Neural crest cell (in vitro differentiated cells): ENCODE measurements at regions not wholly inside any gene's neighbourhood (a gene's known extent, or its start where the extent isn't known, plus 50 kb on each side); places are given as distances from the start of the nearest gene placed in this dataset.

Experiments used
- DNase-seq: peaks from one replicate; pipeline ENCODE4 v3.0.0; 2021; ENCODE audit warnings: low read depth, mixed read lengths, low spot score
- H3K27ac Mint-ChIP-seq: one replicate; pipeline ENCODE4 v1.8.0; 2021; ENCODE audit warnings: mild to moderate bottlenecking, mixed read lengths; ENCODE audit not compliant: unreplicated experiment
- H3K27me3 Mint-ChIP-seq: 2 replicates; pipeline ENCODE4 v1.8.0; 2021; ENCODE audit warnings: low read depth, mild to moderate bottlenecking, mixed read lengths
- H3K36me3 Mint-ChIP-seq: 2 replicates; pipeline ENCODE4 v1.8.0; 2021; ENCODE audit warnings: low read depth, mild to moderate bottlenecking, mixed read lengths
- H3K4me1 Mint-ChIP-seq: 2 replicates; pipeline ENCODE4 v1.8.0; 2021; ENCODE audit warnings: mixed read lengths
- H3K4me3 Mint-ChIP-seq: one replicate; pipeline ENCODE4 v1.8.0; 2021; ENCODE audit warnings: mild to moderate bottlenecking, mixed read lengths
- H3K9me3 Mint-ChIP-seq: 2 replicates; pipeline ENCODE4 v1.8.0; 2021; ENCODE audit warnings: mixed read lengths
- CTCF ChIP-seq: fragments of 200-600 bp; sonication (generic); conservative IDR thresholded peaks from 2 replicates; pipeline ENCODE4 v1.5.0; 2021; ENCODE audit warnings: antibody characterized with exemption, mild to moderate bottlenecking

GRCh38 chr10:6648894-6649720 lies 69.0 kb upstream of the PRKCQ start:
- Mint-ChIP-seq H3K27ac (no peak overlapping the region), H3K4me3 (no peak overlapping the region), H3K4me1 (no peaks in the 10 kb centered on the region), H3K27me3 (peaks cover 40% of the 10 kb centered on the region), H3K36me3 (no peaks in the 10 kb centered on the region), H3K9me3 (no peaks in the 10 kb centered on the region)
- no peak for TF ChIP-seq CTCF
- DNase-seq, result no peak

- DNase-seq, result peak; percentile 61
- H3K4me1 Mint-ChIP-seq, result no peaks in the 10 kb centered on the region
Measured at GRCh38 chr10:6647811-6648526, 67.9 kb upstream of the PRKCQ start.

GRCh38 chr10:6643962-6644361 lies 63.9 kb upstream of the PRKCQ start:
- DNase-seq, result no peak
- peaks cover 18% of the 10 kb centered on the region for H3K27me3 Mint-ChIP-seq
- no peak for TF ChIP-seq CTCF
- H3K27ac Mint-ChIP-seq, result no peak overlapping the region
- no peaks in the 10 kb centered on the region for H3K36me3 Mint-ChIP-seq
- H3K9me3 Mint-ChIP-seq, result no peaks in the 10 kb centered on the region
- no peaks in the 10 kb centered on the region for H3K4me1 Mint-ChIP-seq
- no peak overlapping the region for H3K4me3 Mint-ChIP-seq

More at GRCh38 chr10:6647811-6648526, 67.9 kb upstream of the PRKCQ start:
- H3K27ac Mint-ChIP-seq, result no peak overlapping the region
- no peaks in the 10 kb centered on the region for H3K9me3 Mint-ChIP-seq
- no peaks in the 10 kb centered on the region for H3K36me3 Mint-ChIP-seq
- peak; percentile 75 for TF ChIP-seq CTCF
- no peak overlapping the region for H3K4me3 Mint-ChIP-seq
- H3K27me3 Mint-ChIP-seq, result peaks cover 33% of the 10 kb centered on the region

GRCh38 chr10:6642876-6643275 lies 62.8 kb upstream of the PRKCQ start:
- Mint-ChIP-seq H3K36me3 (no peaks in the 10 kb centered on the region), H3K27ac (no peak overlapping the region), H3K4me1 (no peaks in the 10 kb centered on the region), H3K27me3 (peaks cover 17% of the 10 kb centered on the region), H3K4me3 (no peak overlapping the region), H3K9me3 (no peaks in the 10 kb centered on the region)
- TF ChIP-seq CTCF, result no peak
- DNase-seq, result no peak

GRCh38 chr10:6640433-6641040 lies 60.5 kb upstream of the PRKCQ start:
- Mint-ChIP-seq H3K9me3 (no peaks in the 10 kb centered on the region), H3K4me1 (no peaks in the 10 kb centered on the region)
- DNase-seq, result no peak

More at GRCh38 chr10:6640433-6641040, 60.5 kb upstream of the PRKCQ start:
- Mint-ChIP-seq H3K4me3 (no peak overlapping the region), H3K27ac (no peak overlapping the region), H3K27me3 (peaks cover 22% of the 10 kb centered on the region), H3K36me3 (no peaks in the 10 kb centered on the region)
- no peak for TF ChIP-seq CTCF
